K562 (cell line): ENCODE measurements at regions not wholly inside any gene's neighbourhood (a gene's known extent, or its start where the extent isn't known, plus 50 kb on each side); places are given as distances from the start of the nearest gene placed in this dataset.

Source experiments
- ATAC-seq: fragments of 200-7000 bp; cut with Tn5 transposase; 3 replicates; pipeline ENCODE4 v1.9.1; 2020; ENCODE audit warnings: moderate library complexity
- BruUV-seq: library from RNA; stranded (reverse); fragments of 400-500 nt; replicated peaks from 2 replicates; lab custom pipeline; 2021; lab: Mats Ljungman, UMichigan
- CTCF ChIA-PET: fragments of 300-600 bp; formaldehyde crosslinking; extraction: SDS; loops from one replicate; lab custom pipeline; 2021; ENCODE audit warnings: low intra/inter-chr PET ratio; lab: Yijun Ruan, JAX
- POLR2A ChIA-PET: fragments of 300-600, 350-650 bp; sonication (Branson Sonifier 250); formaldehyde crosslinking; extraction: SDS; loops from one replicate; lab custom pipeline; 2021; ENCODE audit warnings: antibody characterized with exemption, inconsistent platforms; lab: Yijun Ruan, JAX
- DNase-seq, 4 experiments: peaks; one replicate each; pipeline versions ENCODE4 v3.0.0 to v3.0.0-alpha.2; 2011 to 2018; ENCODE audit warnings: low spot score in 3 of 4, mixed read lengths in 3 of 4; ENCODE audit errors: extremely low read depth in 1 of 4
- FAIRE-seq: peaks from 2 replicates; lab custom pipeline; 2011; peaks lifted over from hg19 to GRCh38; lab: Jason Lieb, UNC
- H2AFZ ChIP-seq: 2 replicates; pipeline ENCODE4 v1.6.0; 2011; ENCODE audit warnings: low read depth, low read length, control low read depth, inconsistent platforms
- H3K27ac ChIP-seq: fragments of 200-600 bp; 3 replicates; pipeline ENCODE4 v1.8.0; 2011; ENCODE audit warnings: low read depth, mild to moderate bottlenecking, control low read depth, inconsistent platforms, low read length, moderate library complexity, mixed read lengths; ENCODE audit errors: extremely low read depth
- H3K27me3 ChIP-seq, 2 experiments: fragments of 300-600 bp in 1 of 2; 2 replicates in 1 of 2; 3 replicates in 1 of 2; pipeline versions ENCODE4 v1.6.0 to v1.8.0; 2011; ENCODE audit warnings: inconsistent platforms in 2 of 2, low read length in 2 of 2, mild to moderate bottlenecking in 1 of 2, mixed read lengths in 1 of 2, moderate library complexity in 1 of 2; ENCODE audit not compliant: control insufficient read depth in 2 of 2, insufficient read depth in 2 of 2
- H3K36me3 ChIP-seq: fragments of 300-600 bp; 3 replicates; pipeline ENCODE4 v1.8.0; 2011; ENCODE audit warnings: mild to moderate bottlenecking, low read length, inconsistent platforms; ENCODE audit not compliant: control insufficient read depth, insufficient read depth
- H3K4me1 ChIP-seq, 2 experiments: fragments of 200-600 bp in 1 of 2; replicated peaks in 1 of 2; 2 replicates in 1 of 2; 3 replicates in 1 of 2; pipeline versions ENCODE4 v1.5.1 to v1.8.0; 2011; ENCODE audit warnings: inconsistent platforms in 2 of 2, low read length in 2 of 2, mild to moderate bottlenecking in 1 of 2, mixed read lengths in 1 of 2, moderate library complexity in 1 of 2; ENCODE audit not compliant: control insufficient read depth in 2 of 2, insufficient read depth in 2 of 2
- H3K4me2 ChIP-seq: 2 replicates; pipeline ENCODE4 v1.6.1; 2011; ENCODE audit warnings: low read length, control low read depth, inconsistent platforms, mixed read lengths; ENCODE audit not compliant: insufficient read depth
- H3K4me3 ChIP-seq: fragments of 200-600 bp; sonication (generic), shearing (Covaris generic); 2 replicates; pipeline ENCODE4 v1.5.1; 2016; ENCODE audit warnings: control low read depth, inconsistent platforms
- H3K79me2 ChIP-seq: fragments of 200-600 bp; 3 replicates; pipeline ENCODE4 v1.8.0; 2011; ENCODE audit warnings: low read length, inconsistent platforms; ENCODE audit not compliant: control insufficient read depth, insufficient read depth
- H3K9ac ChIP-seq, 2 experiments: 2 replicates each; pipeline versions ENCODE4 v1.6.0 to v1.6.1; 2011; ENCODE audit warnings: low read depth in 2 of 2, low read length in 2 of 2, control low read depth in 1 of 2, inconsistent platforms in 1 of 2, mild to moderate bottlenecking in 1 of 2, mixed read lengths in 1 of 2; ENCODE audit not compliant: insufficient read depth in 1 of 2
- H3K9me1 ChIP-seq: one replicate; pipeline ENCODE4 v1.6.0; 2011; ENCODE audit warnings: inconsistent platforms, mild to moderate bottlenecking, low read length, moderate library complexity; ENCODE audit not compliant: control insufficient read depth, insufficient read depth
- H3K9me3 ChIP-seq: replicated peaks from 2 replicates; pipeline ENCODE4 v1.5.1; 2011; ENCODE audit warnings: low read depth, low read length, inconsistent platforms; ENCODE audit not compliant: control insufficient read depth, insufficient read depth
- H4K20me1 ChIP-seq: replicated peaks from 2 replicates; pipeline ENCODE4 v1.6.1; 2011; ENCODE audit warnings: low read length, inconsistent platforms, mixed read lengths; ENCODE audit not compliant: control insufficient read depth, insufficient read depth
- ESRRB ChIP-seq: fragments of 250-450 bp; sonication (Bioruptor Pico); IDR thresholded peaks from 2 replicates; pipeline ENCODE4 v1.5.0; 2020; ENCODE audit warnings: mild to moderate bottlenecking, moderate library complexity, borderline replicate concordance
- NKRF ChIP-seq: fragments of 450-650 bp; IDR thresholded peaks from 2 replicates; pipeline ENCODE4 v1.6.1; 2016; ENCODE audit warnings: borderline replicate concordance
- RNF219 ChIP-seq: fragments of 250-450 bp; sonication (Bioruptor Pico); IDR thresholded peaks from 2 replicates; pipeline ENCODE4 v1.5.0; 2022; ENCODE audit warnings: mild to moderate bottlenecking
- ZKSCAN1 ChIP-seq: fragments of 150-350 bp; IDR thresholded peaks from 2 replicates; pipeline ENCODE4 v1.6.1; 2016; ENCODE audit warnings: low read depth, low read length
- ZKSCAN3 ChIP-seq: fragments of 250-450 bp; sonication (Bioruptor Pico); IDR thresholded peaks from 2 replicates; pipeline ENCODE4 v1.4.0; 2020
- ZNF217 ChIP-seq: sonication (generic); formaldehyde crosslinking; IDR thresholded peaks from 2 replicates; pipeline ENCODE4 v1.8.0; 2022; ENCODE audit warnings: mild to moderate bottlenecking, missing genetic modification reagents
- WGBS: fragments of 100-300 bp; shearing (Covaris generic); methylation state at CpG from one replicate; pipeline ENCODE4 v1.1.6; 2016; ENCODE audit warnings: low coverage, mixed read lengths; ENCODE audit not compliant: insufficient coverage; ENCODE audit errors: missing lambda C conversion rate; 5-methylcytosine and 5-hydroxymethylcytosine counted together
- in situ Hi-C: fragments of 300-500 bp; cut with MboI; formaldehyde crosslinking; loops from 4 replicates; pipeline ENCODE4 v1.15.0; 2018; ENCODE audit warnings: inconsistent platforms, mixed read lengths
- intact Hi-C: fragments of 100-400 bp; cut with micrococcal nuclease; formaldehyde crosslinking; loops from 2 replicates; pipeline ENCODE4 v1.14.2; 2022

DNA sequence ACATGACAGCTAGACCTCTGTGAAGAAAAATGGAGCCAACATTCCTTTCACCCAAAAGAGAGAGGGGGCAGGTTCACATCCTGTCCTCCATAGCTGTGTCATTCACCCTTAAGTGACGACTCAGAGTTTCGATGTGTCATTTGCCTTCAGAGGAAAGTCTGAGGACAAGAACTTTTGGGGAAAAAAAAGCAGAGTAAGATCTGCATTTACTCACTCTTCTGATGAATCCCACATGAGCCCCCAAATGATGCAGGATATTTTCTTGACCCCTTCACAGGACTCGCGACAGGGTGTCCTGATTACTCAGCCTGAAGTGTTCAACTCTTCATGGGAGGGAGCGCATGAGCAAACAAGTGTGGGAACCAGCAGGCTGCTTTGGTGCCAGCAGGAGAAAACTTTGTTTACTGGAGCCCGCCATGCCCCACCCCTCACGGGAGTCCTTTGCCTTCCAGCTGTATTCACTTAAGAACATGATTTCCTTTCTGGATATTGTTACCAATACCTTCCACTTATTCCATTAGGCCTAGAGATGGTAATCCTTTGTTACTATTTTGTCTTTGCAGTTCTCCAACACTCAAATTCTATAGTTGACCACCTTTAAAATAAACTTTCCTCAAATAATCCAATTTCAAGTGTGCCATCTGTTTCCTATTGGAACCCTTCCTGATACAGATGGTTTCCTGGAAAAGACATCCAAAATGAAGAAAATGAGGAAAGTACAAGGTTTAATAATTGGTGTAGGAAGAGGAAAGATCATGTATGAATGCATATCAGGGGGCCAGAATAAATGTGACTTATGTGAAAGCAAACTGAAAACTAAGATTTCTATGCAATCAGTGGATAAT, 729.8 kb downstream of the FAM181B start:
- H3K27me3 ChIP-seq: no peaks in the 10 kb centered on the region
- no peak overlapping the region for H3K27ac ChIP-seq
- no peaks in the 10 kb centered on the region for H3K9me3 ChIP-seq
- no TSS peak for BruUV-seq
- H3K4me1 ChIP-seq: no peaks in the 10 kb centered on the region
- WGBS: 1% methylated on average over 7 of the region's 7 CpGs
- no peaks in the 10 kb centered on the region for H3K79me2 ChIP-seq
- no peak for FAIRE-seq
- H3K9ac ChIP-seq: no peak overlapping the region
- CTCF ChIA-PET: no interaction called here
- no peak overlapping the region for H2AFZ ChIP-seq
- H3K9me1 ChIP-seq: no peaks in the 10 kb centered on the region
- no peaks in the 10 kb centered on the region for H4K20me1 ChIP-seq
- H3K4me2 ChIP-seq: no peak overlapping the region
- no peak for ATAC-seq
- no peak overlapping the region for H3K4me3 ChIP-seq
- intact Hi-C loops: no loop called here
- no peaks in the 10 kb centered on the region for H3K36me3 ChIP-seq
- TF ChIP-seq ZKSCAN1 (no peak), NKRF (no peak), RNF219 (no peak), ESRRB (CRISPR knock-in tag) (no peak), ZNF217 (CRISPR knock-in tag) (no peak), ZKSCAN3 (CRISPR knock-in tag) (no peak)
- TF ChIP-seq, all 486 proteins: peak for 0
- in situ Hi-C loops: no loop called here
- DNase-seq: no peak
- POLR2A ChIA-PET: no interaction called here
